Body of pancreas (tissue), 4 donors: ENCODE measurements at regions not wholly inside any gene's neighbourhood (a gene's known extent, or its start where the extent isn't known, plus 50 kb on each side); places are given as distances from the start of the nearest gene placed in this dataset.

Source experiments
- POLR2A ChIP-seq, 3 donors: fragments of 450-650 bp; IDR thresholded peaks; one replicate each; pipeline ENCODE4 v1.6.1; 2016; ENCODE audit warnings: antibody characterized with exemption in 3 of 3, mild to moderate bottlenecking in 2 of 3
- TF ChIP-seq, protein P1 (sequence below), 7 experiments: fragments of 450-650 bp in 4 of 7; fragments of 200-600 bp in 3 of 7; sonication (generic) in 3 of 7; IDR thresholded peaks; one replicate each; pipeline ENCODE4 v1.5.1; 2016 to 2019; ENCODE audit warnings: antibody characterized with exemption in 7 of 7

DNA sequence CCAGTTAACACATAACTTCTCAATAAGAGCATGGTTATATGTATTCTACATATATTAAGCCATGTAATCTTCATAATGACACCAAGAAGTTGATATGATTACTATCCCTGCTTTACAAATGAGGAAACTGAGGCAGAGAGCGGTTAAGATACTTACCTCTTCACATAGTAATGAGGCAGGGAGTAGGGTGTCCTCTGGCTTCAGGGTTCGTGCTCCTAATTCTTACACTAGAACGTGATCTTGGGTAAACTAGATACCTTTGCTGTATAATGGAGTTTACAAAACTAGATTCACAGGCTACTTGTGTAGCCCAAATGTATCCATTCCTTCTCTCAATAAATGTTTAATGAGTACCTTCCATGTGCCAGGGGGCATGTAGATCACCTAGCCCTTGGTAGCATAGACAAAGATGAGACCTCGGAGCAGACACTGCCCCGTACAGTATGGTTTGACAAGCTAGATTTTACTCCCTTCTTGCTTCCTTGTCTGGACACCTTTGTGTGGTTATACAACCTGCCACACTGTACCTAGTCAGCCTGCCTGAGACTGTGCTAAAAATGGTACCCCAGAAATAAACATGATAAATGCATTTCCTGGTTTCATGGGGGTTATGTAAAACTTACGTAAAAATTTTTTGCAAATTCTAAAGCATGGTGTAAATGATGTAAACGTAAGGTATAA is 991.8 kb downstream of the VRK1 start:
- TF ChIP-seq, protein P1, sequence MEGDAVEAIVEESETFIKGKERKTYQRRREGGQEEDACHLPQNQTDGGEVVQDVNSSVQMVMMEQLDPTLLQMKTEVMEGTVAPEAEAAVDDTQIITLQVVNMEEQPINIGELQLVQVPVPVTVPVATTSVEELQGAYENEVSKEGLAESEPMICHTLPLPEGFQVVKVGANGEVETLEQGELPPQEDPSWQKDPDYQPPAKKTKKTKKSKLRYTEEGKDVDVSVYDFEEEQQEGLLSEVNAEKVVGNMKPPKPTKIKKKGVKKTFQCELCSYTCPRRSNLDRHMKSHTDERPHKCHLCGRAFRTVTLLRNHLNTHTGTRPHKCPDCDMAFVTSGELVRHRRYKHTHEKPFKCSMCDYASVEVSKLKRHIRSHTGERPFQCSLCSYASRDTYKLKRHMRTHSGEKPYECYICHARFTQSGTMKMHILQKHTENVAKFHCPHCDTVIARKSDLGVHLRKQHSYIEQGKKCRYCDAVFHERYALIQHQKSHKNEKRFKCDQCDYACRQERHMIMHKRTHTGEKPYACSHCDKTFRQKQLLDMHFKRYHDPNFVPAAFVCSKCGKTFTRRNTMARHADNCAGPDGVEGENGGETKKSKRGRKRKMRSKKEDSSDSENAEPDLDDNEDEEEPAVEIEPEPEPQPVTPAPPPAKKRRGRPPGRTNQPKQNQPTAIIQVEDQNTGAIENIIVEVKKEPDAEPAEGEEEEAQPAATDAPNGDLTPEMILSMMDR (IDR thresholded peaks at IDR 0.05) = no peak
- TF ChIP-seq POLR2A (IDR thresholded peaks at IDR 0.05) = no peak
